Stimulated activated CD8-positive, alpha-beta memory T cell treated with anti-CD3 and anti-CD28 coated beads, Interleukin-4, amount 100 ng/mL, for 24 hours (primary cell): ENCODE measurements at regions not wholly inside any gene's neighbourhood (a gene's known extent, or its start where the extent isn't known, plus 50 kb on each side); places are given as distances from the start of the nearest gene placed in this dataset.
A peak's percentile ranks its signal among the peaks of the same experiment; 100 is the strongest.
"Not testable (repeated sequence)": the region's sequence is repeated elsewhere in the genome, so short reads cannot be mapped to it uniquely, and the experiment has no call there.

Experiments used
- DNase-seq: peaks from one replicate; pipeline ENCODE4 v3.0.0-alpha.2; 2020; ENCODE audit warnings: low read depth

- no peak for DNase-seq
These were observed 50.1 kb upstream of the BCL6 start for GRCh38 chr3:187795207-187795960.

- no peak for DNase-seq
These were observed 52.9 kb upstream of the BCL6 start for GRCh38 chr3:187798126-187798525.

DNA sequence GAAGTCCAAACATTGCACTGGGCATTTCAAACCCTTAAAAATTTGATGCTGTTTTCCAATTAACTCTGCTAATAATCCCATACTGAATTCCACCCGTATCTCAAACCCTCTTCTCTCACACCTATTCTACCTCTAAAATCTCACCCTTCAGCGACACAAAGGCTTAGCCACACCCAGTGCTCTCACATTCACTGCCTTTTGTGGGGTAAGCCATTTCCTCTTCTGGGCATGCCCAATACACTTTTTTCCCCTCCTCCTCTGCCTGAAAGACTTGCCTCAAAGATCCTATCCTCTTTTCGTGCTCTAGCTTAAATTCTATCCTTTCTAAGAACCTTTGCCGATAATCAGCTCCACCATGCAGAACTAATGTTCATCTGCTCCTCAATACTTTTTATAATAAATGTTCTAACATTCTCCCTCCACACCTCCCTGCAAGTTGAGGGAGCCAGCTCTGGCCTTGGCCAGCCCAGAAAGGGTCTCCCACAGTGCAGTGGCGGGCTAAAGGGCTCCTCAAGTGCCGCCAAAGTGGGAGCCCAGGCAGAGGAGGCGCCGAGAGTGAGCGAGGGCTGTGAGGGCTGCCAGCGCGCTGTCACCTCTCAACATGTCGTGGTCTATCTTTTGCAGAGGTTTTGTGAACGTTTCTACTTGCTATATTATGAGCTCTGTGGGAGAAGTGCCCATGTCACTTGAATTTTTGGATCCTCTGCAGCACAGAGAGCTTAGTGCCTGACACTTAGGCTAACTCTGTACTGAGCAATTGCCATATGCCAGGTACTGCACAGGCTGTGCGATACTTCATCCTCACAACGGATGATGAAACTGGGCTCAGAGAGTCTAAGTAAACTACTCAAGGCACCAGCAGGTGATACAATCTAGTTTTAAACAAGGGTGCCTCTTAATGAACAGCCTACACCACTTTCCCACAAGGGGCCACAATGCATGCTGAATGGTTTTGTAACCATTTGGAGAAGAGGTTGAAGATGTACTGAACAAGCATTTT lies 53.6 kb upstream of the BCL6 start:
- DNase-seq: no peak

GRCh38 chr3:187799942-187800641 lies 54.8 kb upstream of the BCL6 start:
- no peak for DNase-seq

- DNase-seq: no peak
These were observed 55.9 kb upstream of the BCL6 start for GRCh38 chr3:187801152-187801551.

DNA sequence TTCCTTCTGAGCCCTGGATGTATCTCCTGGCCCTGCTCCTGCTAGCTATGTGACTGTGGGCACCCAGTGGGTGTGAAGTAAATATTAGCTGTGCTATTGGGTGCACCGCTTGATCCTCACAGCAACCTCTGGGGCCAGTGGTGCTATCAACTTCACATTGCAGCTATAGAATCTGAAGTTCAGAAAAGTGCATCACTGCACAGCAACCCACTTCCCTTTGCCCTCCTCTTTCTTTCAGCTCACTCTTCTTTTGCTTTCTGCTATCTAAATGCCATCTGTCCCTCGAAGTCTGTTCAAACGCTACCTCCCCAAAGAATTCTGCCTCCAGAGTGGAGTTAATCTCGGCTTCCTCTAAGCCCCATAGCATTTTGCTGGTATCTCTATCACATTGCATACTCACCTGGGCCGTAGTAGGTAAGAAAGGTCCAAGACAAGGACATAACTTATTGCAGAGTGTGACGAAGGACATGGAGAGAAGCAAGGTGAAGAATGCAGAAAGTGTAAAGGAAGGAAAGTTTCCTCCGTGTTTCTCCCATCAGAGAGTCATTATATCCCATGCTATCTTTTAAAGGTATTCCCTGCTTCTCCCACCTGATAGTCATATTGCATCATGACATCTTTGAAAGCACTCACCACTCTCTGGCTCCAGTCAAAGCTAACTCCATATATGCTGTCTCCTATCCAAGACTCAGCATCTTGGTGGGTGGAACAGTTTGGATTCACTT lies 57.1 kb upstream of the BCL6 start:
- DNase-seq: no peak

DNA sequence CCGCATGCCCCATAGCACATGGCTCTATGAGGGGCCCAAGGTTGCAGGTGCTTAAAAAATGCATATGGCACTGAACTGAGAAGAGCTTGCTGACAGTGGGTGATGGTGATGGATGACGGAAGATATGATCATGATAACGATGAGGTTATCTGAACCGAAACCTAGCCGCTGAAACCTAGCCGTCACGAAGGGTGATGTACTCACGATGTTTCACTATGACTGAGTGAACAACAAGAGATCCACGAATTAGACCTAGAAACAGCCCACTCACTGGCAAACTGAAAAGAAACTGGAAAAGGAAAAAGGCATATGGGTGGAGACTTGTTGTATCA lies 57.6 kb upstream of the BCL6 start:
- peak; percentile 11 for DNase-seq

GRCh38 chr3:187804120-187804744 lies 59.0 kb upstream of the BCL6 start:
- DNase-seq: no peak

DNA sequence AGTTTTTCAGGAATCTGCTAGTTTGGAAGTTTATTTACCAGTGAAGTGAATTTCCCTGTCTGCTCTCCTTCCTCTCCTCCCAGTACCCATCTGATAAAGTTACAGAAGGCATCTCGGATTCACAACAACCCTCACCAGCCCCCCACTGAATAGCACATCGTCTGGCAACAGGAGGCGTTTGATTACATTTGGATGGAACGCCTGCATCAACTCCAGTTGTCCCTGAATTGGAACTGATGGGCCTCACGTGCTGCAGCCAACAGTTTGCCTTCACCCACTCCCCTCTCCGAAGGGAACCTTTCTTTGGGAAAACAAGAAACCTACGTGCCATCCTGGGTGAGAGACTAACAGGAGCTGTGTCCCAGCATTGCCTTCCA lies 59.5 kb upstream of the BCL6 start:
- no peak for DNase-seq

DNA sequence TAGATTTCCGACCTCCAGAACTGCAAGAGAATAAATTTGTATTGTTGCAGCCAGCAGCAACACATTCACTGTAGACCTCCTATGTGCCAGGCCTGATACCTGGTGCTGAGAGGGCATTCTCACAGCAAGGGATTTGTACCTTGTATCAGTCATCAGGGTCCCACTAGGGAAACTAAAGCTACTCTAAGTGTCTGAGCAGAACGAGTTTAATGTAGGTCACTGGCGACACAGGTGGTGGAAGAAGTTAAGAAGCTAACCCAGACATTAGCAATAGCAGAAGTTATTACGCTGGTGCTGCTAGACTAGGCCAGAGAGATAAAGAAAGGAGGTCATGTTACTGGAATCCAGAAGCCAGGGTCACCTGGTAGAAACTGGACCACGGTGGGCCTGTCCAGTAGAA lies 60.5 kb upstream of the BCL6 start:
- no peak for DNase-seq

DNA sequence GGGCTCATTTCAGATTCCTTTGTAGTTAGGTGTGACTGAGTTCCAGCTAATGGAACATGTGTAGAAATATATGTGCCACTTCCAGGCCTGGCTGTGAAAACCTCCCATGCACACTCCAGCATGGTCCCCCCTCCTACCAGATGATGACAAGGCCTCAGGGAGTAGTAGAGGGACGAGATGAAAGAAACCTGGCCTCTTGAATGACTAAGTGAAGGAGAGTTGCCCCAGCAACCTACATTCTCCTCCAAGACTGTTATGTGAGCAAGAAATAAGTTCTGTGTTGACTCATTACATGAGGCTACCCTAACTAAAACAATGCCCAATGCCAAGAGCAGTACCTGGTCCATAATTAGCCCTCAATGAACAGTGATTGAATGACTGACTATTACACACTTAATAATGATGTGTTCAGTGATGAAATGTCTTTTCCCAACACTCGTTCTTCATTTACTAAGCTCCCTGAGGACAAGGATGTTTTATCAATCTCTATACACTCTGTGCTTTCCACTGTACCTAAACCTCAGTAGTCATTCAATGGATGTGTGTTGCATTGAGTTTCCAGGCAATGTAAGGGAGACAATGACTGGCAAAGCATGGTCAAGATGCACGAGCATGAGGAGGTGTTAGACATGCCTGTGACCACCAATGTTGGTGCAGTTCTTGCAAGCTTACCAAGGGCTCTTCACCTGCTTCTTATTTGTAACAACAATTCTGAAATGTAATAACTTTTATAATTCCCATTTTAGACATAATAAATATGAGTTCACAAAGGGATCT lies 62.0 kb upstream of the BCL6 start:
- DNase-seq: peak; percentile 24

DNA sequence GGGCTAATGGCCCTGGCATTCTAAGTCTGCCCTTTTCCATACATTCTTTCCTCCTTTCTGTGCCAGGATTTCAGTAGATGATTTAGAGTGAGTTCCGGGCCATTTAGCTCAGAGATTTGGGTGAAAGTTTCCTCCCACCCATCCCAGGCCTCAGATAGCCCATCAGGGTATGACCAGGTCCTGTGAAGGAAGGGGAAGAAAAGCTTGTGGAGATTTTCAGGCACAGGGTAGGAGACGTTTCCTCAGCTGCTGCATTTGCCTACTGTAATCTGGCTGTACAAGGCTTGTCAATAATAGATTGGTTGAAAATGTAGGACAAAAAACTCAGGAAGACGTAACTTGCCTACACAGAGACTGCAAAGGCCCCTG lies 63.2 kb upstream of the BCL6 start:
- DNase-seq: no peak

DNA sequence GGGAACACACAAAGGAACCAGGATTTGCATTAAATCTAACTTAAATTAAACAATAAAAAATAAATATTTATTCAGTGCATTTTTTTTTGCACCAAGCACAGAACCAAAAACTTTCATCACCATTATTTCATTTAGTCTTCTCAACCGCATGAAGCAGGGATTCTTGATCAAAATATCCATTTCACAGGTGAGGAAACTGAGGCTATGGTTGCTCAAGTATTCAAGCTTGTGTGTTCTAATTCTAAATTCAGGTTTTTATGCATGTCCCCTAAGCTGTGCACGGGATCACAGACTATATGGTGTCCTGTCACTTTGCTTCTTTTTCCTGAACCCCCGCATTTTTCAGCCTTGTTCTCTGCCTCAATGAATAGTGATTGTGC lies 64.3 kb upstream of the BCL6 start:
- DNase-seq: no peak

DNA sequence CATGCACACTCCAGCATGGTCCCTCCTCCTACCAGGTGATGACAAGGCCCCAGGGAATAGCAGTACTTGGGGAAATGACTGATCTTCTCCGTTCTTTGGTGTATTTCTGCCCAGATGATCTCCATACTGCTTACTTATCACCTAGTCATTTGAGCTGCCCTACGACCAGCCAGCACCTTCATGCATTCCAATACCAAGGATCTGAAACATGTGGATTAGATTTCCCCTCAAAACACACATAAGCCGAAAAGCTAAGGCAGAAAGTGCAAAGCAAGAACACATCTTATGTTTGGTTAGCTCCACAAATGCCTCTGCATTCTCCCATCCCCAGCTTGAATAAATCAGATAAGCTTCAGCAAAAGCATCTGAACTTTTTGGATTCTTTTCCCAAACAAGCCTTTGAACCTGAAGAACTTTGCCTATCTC lies 64.8 kb upstream of the BCL6 start:
- no peak for DNase-seq

GRCh38 chr3:187811585-187812250 lies 66.5 kb upstream of the BCL6 start:
- DNase-seq: no peak

DNA sequence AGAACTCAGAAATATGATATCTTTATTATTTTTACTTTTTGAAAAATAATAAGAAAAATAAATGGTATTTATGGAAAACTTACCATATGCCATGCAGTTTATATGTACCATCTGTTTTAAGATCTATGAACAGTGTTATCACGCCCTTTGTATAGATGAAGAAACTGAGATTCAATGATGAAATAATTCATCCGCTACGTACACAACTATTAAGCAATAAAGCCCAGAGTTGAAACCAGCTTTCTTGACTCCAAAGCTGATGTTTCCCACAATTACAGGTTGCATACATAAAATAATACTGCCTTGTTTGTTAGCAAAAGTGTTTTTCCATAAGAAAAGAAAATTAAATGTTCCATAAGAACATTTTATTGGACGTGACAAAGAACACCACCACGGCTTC lies 67.2 kb upstream of the BCL6 start:
- DNase-seq: no peak

DNA sequence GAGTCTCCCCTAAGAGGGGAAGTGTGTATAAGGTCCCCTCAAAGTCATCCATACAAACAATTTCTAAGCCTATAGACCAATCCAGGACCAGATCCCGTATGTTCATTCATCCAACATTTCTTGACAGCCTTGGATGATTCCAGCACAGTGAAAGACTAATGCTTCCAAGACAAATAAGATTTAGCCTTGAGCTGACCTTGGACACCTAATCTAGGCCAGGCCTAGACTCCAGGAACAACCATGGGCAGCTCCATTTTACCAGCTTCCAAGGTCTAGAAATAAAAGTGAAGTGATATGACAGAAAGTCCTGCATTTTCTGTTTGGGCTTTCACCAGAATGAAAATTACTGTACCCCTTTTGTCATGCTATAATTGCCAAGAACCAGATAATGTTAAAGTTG lies 67.9 kb upstream of the BCL6 start:
- DNase-seq: no peak

GRCh38 chr3:187817766-187818165 lies 72.5 kb upstream of the BCL6 start:
- DNase-seq: not testable (repeated sequence)

DNA sequence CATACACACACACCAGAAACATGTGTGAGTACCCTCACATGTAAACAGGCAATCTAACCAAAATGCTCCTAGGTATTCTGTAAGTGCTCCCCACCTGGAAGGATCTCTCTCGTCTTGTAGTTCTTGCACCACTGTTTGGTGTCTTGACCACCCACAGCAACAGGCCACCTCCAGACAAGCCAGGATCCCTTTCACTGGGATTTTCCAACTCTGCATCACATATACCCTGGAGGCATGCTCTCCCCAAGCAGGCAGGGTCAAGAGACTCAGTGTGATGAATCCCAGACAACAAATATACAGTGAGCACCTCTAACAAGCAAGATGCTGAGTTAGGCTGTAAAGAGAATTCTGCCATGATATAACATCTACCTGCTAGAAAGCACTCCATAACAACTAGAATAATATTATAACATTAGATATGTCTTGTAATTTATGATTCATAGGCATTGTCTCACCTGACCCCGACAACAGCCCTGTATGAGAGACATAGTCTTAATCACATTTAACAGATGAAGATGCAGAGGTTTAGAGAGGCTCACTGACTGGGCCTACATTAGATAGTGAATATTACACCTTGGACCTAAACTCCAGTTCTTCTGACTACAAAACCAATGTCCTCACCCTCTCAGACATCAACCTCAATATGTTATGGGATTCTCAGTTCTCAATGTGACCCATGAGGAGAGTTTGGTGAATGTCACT lies 76.5 kb upstream of the BCL6 start:
- DNase-seq: no peak

GRCh38 chr3:187822402-187822801 lies 77.1 kb upstream of the BCL6 start:
- no peak for DNase-seq
